Stimulated activated CD8-positive, alpha-beta memory T cell treated with anti-CD3 and anti-CD28 coated beads, Interleukin-4, amount 100 ng/mL, for 4 hours (primary cell): ENCODE measurements at regions not wholly inside any gene's neighbourhood (a gene's known extent, or its start where the extent isn't known, plus 50 kb on each side); places are given as distances from the start of the nearest gene placed in this dataset.

Source experiments
- DNase-seq, 2 donors: peaks; one replicate each; pipeline ENCODE4 v3.0.0-alpha.2; 2020; ENCODE audit warnings: low read depth in 2 of 2, low spot score in 1 of 2

- DNase-seq, result no peak
Measured at GRCh38 chr5:2052687-2053086, 170.0 kb upstream of the IRX4 start.

GRCh38 chr5:2049876-2050275 lies 167.2 kb upstream of the IRX4 start:
- no peak for DNase-seq

GRCh38 chr5:2048664-2049063 lies 165.9 kb upstream of the IRX4 start:
- no peak for DNase-seq

GRCh38 chr5:2047341-2047927 lies 164.7 kb upstream of the IRX4 start:
- DNase-seq, result no peak

GRCh38 chr5:2044041-2044440 lies 161.3 kb upstream of the IRX4 start:
- DNase-seq, result no peak

GRCh38 chr5:2039180-2039531 lies 156.4 kb upstream of the IRX4 start:
- no peak for DNase-seq

- peak in 1 of 2 donors; percentile 15 for DNase-seq
Measured at GRCh38 chr5:2038321-2039179, 155.8 kb upstream of the IRX4 start.

- no peak for DNase-seq
Measured at GRCh38 chr5:2036885-2037284, 154.2 kb upstream of the IRX4 start.

- DNase-seq, result no peak
Measured at GRCh38 chr5:2032432-2032831, 149.7 kb upstream of the IRX4 start.

- DNase-seq, result no peak
Measured at GRCh38 chr5:2031581-2031980, 148.9 kb upstream of the IRX4 start.

- no peak for DNase-seq
Measured at GRCh38 chr5:2030131-2030530, 147.4 kb upstream of the IRX4 start.

- DNase-seq, result no peak
Measured at GRCh38 chr5:2029206-2029605, 146.5 kb upstream of the IRX4 start.

- DNase-seq, result no peak
Measured at GRCh38 chr5:2027790-2028189, 145.1 kb upstream of the IRX4 start.

GRCh38 chr5:2024986-2025721 lies 142.4 kb upstream of the IRX4 start:
- no peak for DNase-seq

GRCh38 chr5:2023196-2023595 lies 140.5 kb upstream of the IRX4 start:
- no peak for DNase-seq

GRCh38 chr5:2022436-2022835 lies 139.7 kb upstream of the IRX4 start:
- DNase-seq, result no peak

GRCh38 chr5:2021484-2022176 lies 138.9 kb upstream of the IRX4 start:
- DNase-seq, result no peak

GRCh38 chr5:2020730-2021129 lies 138.0 kb upstream of the IRX4 start:
- DNase-seq, result no peak

GRCh38 chr5:2019716-2020115 lies 137.0 kb upstream of the IRX4 start:
- no peak for DNase-seq

GRCh38 chr5:2018390-2018724 lies 135.6 kb upstream of the IRX4 start:
- no peak for DNase-seq

- DNase-seq, result no peak
Measured at GRCh38 chr5:2017540-2018389, 135.0 kb upstream of the IRX4 start.
